ENCODE measurements at regions not wholly inside any gene's neighbourhood (a gene's known extent, or its start where the extent isn't known, plus 50 kb on each side); places are given as distances from the start of the nearest gene placed in this dataset.
"Not testable (repeated sequence)": the region's sequence is repeated elsewhere in the genome, so short reads cannot be mapped to it uniquely, and the experiment has no call there.

GRCh38 chr18:77342736-77343135 lies 93.1 kb downstream of the GALR1 start:
- DNase-seq (ENCODE audit: low spot score), result no peak
- no peak overlapping the region for H3K27ac ChIP-seq
- no peak overlapping the region for H3K4me3 ChIP-seq
- no peak for TF ChIP-seq CTCF (IDR thresholded peaks at IDR 0.05)

- DNase-seq (ENCODE audit: low spot score), result no peak
- H3K4me3 ChIP-seq, result no peak overlapping the region
- H3K27ac ChIP-seq, result no peak overlapping the region
- no peak for TF ChIP-seq CTCF (IDR thresholded peaks at IDR 0.05)
Observed at GRCh38 chr18:77343846-77344510, 94.3 kb downstream of the GALR1 start.

GRCh38 chr18:77344786-77345500 lies 95.3 kb downstream of the GALR1 start:
- H3K27ac ChIP-seq, result no peak overlapping the region
- H3K4me3 ChIP-seq, result no peak overlapping the region
- no peak for TF ChIP-seq CTCF (IDR thresholded peaks at IDR 0.05)
- no peak for DNase-seq (ENCODE audit: low spot score)

- no peak overlapping the region for H3K27ac ChIP-seq
Observed at GRCh38 chr18:77346208-77346810, 96.7 kb downstream of the GALR1 start.

GRCh38 chr18:77353349-77353748 lies 103.7 kb downstream of the GALR1 start:
- H3K4me3 ChIP-seq; H3K27ac ChIP-seq; DNase-seq (ENCODE audit: low spot score): not testable (repeated sequence)

More at GRCh38 chr18:77346208-77346810, 96.7 kb downstream of the GALR1 start:
- TF ChIP-seq CTCF (IDR thresholded peaks at IDR 0.05), result no peak
- H3K4me3 ChIP-seq, result no peak overlapping the region
- no peak for DNase-seq (ENCODE audit: low spot score)

GRCh38 chr18:77359561-77360314 lies 110.1 kb downstream of the GALR1 start:
- Histone ChIP-seq H3K4me3 (no peak overlapping the region), H3K27ac (no peak overlapping the region)
- TF ChIP-seq CTCF (IDR thresholded peaks at IDR 0.05), result no peak
- DNase-seq (ENCODE audit: low spot score), result no peak

Data from coronary artery (tissue), 2 donors.